ENCODE measurements at regions not wholly inside any gene's neighbourhood (a gene's known extent, or its start where the extent isn't known, plus 50 kb on each side); places are given as distances from the start of the nearest gene placed in this dataset.

- no peak for DNase-seq (ENCODE audit: low read depth)
- no peak overlapping the region for H3K4me3 ChIP-seq (ENCODE audit: low read depth, low read length)
Observed at GRCh38 chr17:79508291-79508716, 102.5 kb downstream of the RBFOX3 start.

DNA sequence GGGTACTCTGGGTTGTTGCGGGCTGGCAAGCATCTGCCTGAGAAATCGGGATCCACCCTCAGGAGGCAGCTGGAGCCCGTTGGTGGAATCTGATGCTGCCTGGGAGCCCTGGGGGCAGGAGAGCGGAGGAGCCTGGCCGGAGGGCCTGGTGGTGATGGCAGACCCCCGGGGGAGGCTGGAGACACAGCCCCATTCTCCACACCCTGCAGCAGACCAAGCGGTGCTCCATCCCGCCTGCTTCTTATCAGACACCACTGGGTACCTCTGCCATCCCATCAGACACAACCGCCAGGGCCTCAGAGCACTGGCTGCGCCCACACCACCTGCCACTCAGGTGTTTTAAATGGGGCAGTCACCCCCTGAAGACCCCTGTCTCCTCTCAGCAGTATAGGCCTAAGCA lies 103.9 kb downstream of the RBFOX3 start:
- no peak overlapping the region for H3K4me3 ChIP-seq (ENCODE audit: low read depth, low read length)
- no peak for DNase-seq (ENCODE audit: low read depth)

DNA sequence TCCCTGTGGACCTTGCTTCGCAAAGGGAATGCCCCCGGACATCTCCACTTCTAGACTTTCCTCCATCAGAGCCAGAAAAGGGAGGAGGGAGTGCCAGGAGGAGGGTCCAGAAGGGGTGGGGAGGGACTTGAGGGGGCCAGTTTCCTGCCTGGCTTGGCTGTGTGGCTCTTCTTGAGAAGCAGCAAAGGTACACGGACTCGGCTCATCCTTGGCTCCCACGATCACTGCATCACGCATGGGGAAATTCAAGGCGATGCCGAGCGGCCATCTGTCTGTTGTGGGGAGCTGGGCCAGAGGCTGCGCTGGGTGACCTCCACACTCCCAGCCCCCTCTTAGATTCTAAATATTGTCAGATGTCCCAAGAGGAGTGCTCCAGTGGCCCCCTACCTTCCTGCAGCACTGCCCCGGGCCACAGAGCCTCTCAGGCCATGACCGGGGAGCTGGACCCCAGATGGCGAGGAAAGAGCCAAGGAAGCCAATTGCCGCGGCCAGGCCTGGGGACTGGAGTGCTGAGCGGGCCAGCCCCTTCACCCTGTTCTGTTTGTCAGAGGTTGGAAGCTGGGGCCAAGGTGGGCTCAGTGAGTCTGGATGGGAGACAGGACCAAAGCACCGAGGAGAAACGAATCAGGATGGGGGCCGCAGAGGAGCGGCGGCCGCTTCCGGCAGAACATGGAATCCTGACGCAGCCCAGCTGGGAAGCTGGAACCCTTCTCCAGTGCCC lies 104.5 kb downstream of the RBFOX3 start:
- DNase-seq (ENCODE audit: low read depth) = no peak
- no peak overlapping the region for H3K4me3 ChIP-seq (ENCODE audit: low read depth, low read length)

DNA sequence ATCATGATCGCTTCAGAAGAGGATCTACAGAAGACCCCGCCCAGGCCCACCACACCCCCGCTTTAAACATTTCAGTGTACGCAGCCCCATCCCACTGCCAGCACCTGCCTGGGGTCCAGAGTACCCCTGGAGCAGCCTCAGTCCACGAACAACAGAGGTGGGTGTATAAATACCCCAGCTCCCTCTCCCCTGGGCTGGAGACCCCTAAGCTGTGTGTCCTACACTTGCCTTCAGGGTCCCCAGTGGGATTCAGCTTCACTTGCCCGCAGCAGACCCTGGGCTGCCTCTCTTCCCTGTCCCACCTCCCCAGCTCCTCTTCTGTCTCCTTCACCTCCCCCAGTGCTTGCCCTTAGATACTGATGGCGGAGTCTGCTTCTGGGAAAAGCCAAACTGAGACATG lies 105.7 kb downstream of the RBFOX3 start:
- no peak overlapping the region for H3K4me3 ChIP-seq (ENCODE audit: low read depth, low read length)
- DNase-seq (ENCODE audit: low read depth) = no peak

DNA sequence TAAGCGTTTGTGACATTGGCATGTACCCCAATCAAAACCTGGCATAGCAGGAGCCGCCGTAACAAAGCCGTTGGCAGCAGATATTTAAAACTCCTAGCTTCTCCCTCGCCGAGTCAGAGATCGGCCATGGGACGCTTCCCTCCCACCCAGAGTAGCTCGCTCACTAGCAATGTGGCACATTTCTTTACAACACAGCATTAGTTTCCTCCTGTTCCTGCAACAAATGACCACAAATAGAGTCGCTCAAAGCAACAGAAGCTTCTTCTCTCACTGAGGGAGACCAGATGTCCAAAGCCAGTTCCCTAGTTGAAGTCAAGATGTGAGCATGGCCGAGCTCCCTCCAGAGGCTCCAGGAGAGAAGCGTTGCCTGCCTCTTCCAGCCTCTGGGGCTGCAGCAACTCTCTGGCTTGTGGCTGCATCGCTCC lies 106.7 kb downstream of the RBFOX3 start:
- no peak overlapping the region for H3K4me3 ChIP-seq (ENCODE audit: low read depth, low read length)
- DNase-seq (ENCODE audit: low read depth) = no peak

GRCh38 chr17:79503126-79503839 lies 107.6 kb downstream of the RBFOX3 start:
- DNase-seq (ENCODE audit: low read depth) = no peak
- no peak overlapping the region for H3K4me3 ChIP-seq (ENCODE audit: low read depth, low read length)

GRCh38 chr17:79501910-79502309 lies 108.9 kb downstream of the RBFOX3 start:
- no peak overlapping the region for H3K4me3 ChIP-seq (ENCODE audit: low read depth, low read length)
- no peak for DNase-seq (ENCODE audit: low read depth)

DNA sequence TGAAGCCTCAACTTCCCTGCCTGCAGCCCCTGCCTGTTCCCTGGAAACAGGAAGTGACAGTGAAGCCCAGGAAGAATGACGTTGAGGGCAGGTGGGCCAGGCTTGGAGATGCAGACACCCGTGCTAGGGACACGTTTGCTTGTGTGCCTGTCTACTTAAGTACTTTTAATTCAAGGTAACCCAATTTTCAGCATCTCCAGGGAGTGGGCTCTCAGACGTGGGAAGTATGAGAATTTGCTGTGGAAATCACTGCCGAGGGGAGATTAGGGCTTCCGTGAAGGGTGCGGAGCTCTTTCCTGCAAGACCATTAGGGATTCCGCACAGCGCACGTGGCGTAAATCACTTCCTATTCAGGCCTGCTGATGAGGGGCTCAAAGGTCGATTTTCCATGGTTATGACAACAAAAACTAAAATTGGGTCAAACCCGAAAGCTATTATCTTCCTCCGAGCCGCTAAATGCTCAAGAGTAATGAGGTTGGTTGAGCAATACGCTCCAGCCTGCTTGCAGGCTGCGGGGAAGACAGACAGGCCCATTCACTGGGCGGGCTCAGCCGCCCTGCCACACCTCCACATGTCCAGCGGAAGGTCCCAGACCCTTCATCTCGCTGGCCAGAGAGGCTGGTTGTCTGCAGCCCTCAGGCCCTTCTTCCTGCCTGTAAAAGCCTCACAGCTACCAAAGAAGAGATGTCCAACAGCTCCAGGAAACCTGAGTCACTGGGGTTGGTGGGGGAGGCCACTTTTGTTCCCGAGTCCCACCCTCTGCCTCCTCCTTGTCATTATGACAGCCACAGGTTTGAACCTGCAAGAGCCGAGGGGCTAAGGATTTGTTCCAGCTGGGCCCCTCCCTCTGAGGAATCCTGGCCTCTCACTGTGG lies 109.9 kb downstream of the RBFOX3 start:
- DNase-seq (ENCODE audit: low read depth) = no peak
- no peak overlapping the region for H3K4me3 ChIP-seq (ENCODE audit: low read depth, low read length)

DNA sequence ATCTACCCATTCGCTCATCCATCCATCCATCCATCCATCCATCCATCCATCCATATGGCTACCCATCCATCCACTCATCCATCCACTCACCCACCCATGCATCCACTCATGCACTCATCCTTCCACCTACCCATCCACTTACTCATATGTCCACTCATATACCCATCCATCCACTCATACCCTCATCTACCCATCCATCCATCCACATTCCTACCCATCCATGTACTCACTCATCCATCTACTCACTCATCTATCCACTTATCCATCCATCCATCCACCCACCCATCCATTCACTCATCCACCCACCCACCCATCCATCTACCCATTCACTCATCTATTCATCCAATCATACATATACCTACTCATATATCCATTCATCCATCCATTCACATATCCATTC lies 112.0 kb downstream of the RBFOX3 start:
- no peak overlapping the region for H3K4me3 ChIP-seq (ENCODE audit: low read depth, low read length)
- DNase-seq (ENCODE audit: low read depth) = no peak

DNA sequence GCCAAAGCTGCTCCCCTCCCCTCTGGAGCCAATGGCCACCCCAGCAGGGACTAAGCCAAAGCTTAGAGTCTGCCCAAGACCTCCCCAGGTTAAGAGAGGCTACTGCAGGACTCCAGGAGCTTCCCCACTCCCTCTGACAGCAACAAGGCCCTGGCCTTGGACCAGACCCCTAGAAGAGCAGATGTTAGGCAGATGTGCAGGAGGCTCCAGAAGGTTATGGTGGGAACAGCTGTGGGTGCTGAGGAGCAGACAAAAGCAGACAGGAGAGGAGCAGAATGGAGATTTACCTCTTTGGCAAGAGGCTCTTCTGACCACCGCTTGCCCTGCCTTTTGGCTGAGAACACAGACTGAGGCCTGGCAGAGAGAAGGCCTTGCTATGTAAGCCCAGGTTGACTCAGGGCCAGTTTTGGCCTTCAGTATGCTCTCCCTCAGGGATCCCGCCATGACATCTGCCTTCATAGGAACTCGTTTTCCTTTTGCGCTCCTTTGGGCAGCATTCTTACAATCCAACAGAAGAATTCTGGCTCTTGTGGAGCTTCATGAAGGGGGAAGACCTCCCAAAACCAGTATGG lies 113.0 kb downstream of the RBFOX3 start:
- DNase-seq (ENCODE audit: low read depth) = no peak
- H3K4me3 ChIP-seq (ENCODE audit: low read depth, low read length) = no peak overlapping the region

DNA sequence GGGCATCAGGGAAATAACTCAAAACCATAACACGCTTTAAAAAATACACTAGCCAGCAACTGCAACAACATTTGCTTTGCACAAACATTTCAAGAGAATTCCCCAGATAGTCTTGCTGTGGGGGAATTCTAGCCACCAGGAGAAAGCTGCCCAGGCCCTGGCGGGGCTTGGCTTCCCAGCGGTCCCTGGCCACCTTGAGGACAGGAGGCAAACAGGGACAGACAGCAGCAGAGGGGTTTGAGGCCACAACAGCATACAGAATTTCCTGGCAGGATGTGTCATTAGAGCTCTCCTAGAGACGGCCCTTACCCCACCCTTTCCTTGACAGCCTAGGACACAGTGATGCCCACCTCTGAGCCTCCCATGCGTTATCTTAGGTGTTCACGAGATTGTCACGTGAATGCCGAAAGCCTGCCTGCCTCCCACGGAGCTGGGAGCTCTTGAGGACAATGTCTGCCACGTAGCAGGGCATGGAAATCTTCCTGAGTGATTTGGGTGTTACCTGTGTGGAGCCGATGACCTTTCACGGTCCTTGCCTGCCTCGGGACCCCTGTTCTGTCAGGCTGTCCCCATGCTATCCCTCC lies 114.3 kb downstream of the RBFOX3 start:
- no peak overlapping the region for H3K4me3 ChIP-seq (ENCODE audit: low read depth, low read length)
- no peak for DNase-seq (ENCODE audit: low read depth)

DNA sequence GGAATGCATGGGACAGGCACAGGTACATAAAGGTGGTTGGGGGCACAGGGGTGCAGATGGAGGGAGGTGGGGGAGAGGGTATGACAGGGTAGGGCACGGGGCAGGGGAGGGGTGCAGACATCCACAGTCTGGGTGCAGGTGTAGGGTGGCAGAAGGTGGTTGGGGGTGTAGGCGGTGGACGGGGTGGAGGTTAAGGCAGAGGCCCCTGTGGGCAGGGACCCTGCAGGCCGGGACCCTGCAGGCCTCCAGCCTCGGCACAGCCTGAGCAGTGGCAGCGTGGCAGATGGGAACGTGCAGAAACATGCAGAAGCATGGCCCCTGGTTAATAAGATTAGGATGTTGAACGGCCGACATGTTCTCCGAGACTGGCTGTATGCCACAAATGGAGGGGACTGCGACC lies 115.2 kb downstream of the RBFOX3 start:
- no peak for DNase-seq (ENCODE audit: low read depth)
- no peak overlapping the region for H3K4me3 ChIP-seq (ENCODE audit: low read depth, low read length)

DNA sequence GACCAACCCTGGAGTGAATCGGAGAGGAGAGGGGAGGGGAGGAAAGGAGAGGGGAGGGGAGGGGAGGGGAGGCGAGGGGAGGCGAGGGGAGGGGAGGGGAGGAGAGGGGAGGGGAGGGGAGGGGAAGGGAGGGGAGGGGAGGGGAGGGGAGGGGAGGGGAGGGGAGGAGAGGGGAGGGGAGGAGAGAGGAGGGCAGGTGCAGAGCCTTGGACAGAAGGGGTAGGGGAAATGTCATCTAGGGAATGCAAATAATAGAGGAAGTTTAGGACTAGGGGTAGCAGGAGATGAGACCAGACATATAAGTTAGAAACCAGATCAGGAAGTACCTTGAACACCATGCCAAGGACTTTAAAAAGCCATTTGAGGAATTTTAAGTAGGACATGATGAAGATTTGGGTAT lies 119.8 kb downstream of the RBFOX3 start:
- no peak overlapping the region for H3K4me3 ChIP-seq (ENCODE audit: low read depth, low read length)
- DNase-seq (ENCODE audit: low read depth) = no peak

- no peak overlapping the region for H3K4me3 ChIP-seq (ENCODE audit: low read depth, low read length)
- DNase-seq (ENCODE audit: low read depth) = no peak
Observed at GRCh38 chr17:79490530-79490929, 120.3 kb downstream of the RBFOX3 start.

DNA sequence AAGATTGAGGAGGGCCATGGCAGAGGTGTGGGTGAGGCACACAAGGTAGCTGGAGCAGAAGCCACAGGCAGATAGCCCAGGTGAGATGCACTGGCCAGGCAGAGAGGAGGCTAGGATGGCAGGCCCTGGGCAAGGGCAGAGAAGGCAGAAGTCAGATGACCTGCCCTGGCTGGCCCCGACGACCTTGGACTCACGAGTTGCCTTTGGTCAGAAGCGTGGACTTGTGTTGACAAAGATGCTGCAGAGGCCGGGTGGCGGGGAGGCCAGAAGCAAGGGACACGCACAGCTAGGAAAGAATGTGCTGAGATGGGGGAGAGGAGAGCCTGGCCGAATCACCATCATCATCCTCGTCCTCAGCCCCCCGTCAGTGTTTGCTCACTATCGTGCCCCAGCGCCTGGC lies 123.7 kb downstream of the RBFOX3 start:
- H3K4me3 ChIP-seq (ENCODE audit: low read depth, low read length) = no peak overlapping the region
- DNase-seq (ENCODE audit: low read depth) = no peak

- DNase-seq (ENCODE audit: low read depth) = no peak
- no peak overlapping the region for H3K4me3 ChIP-seq (ENCODE audit: low read depth, low read length)
Observed at GRCh38 chr17:79485991-79486390, 124.9 kb downstream of the RBFOX3 start.

GRCh38 chr17:79485419-79485985 lies 125.3 kb downstream of the RBFOX3 start:
- no peak overlapping the region for H3K4me3 ChIP-seq (ENCODE audit: low read depth, low read length)
- no peak for DNase-seq (ENCODE audit: low read depth)

GRCh38 chr17:79484600-79485418 lies 126.0 kb downstream of the RBFOX3 start:
- no peak overlapping the region for H3K4me3 ChIP-seq (ENCODE audit: low read depth, low read length)
- DNase-seq (ENCODE audit: low read depth) = no peak
